Astrocyte (in vitro differentiated cells and primary cell): ENCODE measurements at regions not wholly inside any gene's neighbourhood (a gene's known extent, or its start where the extent isn't known, plus 50 kb on each side); places are given as distances from the start of the nearest gene placed in this dataset.
A peak's percentile ranks its signal among the peaks of the same experiment; 100 is the strongest.

Experiments used
- DNase-seq: peaks from one replicate; pipeline ENCODE4 v3.0.0-alpha.2; 2010; ENCODE audit warnings: low read depth
- FAIRE-seq: peaks from 2 replicates; lab custom pipeline; 2011; peaks lifted over from hg19 to GRCh38; lab: Jason Lieb, UNC
- H2AFZ ChIP-seq: 2 replicates; pipeline ENCODE4 v1.6.0; 2012; ENCODE audit warnings: low read depth, low read length, inconsistent platforms
- H3K27ac ChIP-seq: 2 replicates; pipeline ENCODE4 v1.5.1; 2011; ENCODE audit warnings: low read depth, low read length, inconsistent platforms
- H3K27me3 ChIP-seq: 2 replicates; pipeline ENCODE4 v1.6.0; 2011; ENCODE audit warnings: low read length, inconsistent platforms; ENCODE audit not compliant: insufficient read depth
- H3K36me3 ChIP-seq: 2 replicates; pipeline ENCODE4 v1.5.1; 2011; ENCODE audit warnings: low read length, inconsistent platforms; ENCODE audit not compliant: insufficient read depth
- H3K4me1 ChIP-seq: 2 replicates; pipeline ENCODE4 v1.5.1; 2011; ENCODE audit warnings: low read length, inconsistent platforms; ENCODE audit not compliant: insufficient read depth
- H3K4me2 ChIP-seq: 2 replicates; pipeline ENCODE4 v1.6.0; 2012; ENCODE audit warnings: low read length, inconsistent platforms
- H3K4me3 ChIP-seq: 2 replicates; pipeline ENCODE4 v1.5.1; 2011; ENCODE audit warnings: low read depth, mild to moderate bottlenecking, low read length, inconsistent platforms; ENCODE audit not compliant: insufficient read depth
- H3K79me2 ChIP-seq: 2 replicates; pipeline ENCODE4 v1.6.0; 2012; ENCODE audit warnings: mild to moderate bottlenecking, low read length, inconsistent platforms; ENCODE audit not compliant: insufficient read depth
- H3K9ac ChIP-seq: 2 replicates; pipeline ENCODE4 v1.6.0; 2012; ENCODE audit warnings: mild to moderate bottlenecking, low read length, inconsistent platforms
- H3K9me3 ChIP-seq: 2 replicates; pipeline ENCODE4 v1.5.1; 2012; ENCODE audit warnings: low read depth, mild to moderate bottlenecking, low read length, inconsistent platforms; ENCODE audit not compliant: insufficient read depth
- H4K20me1 ChIP-seq: 2 replicates; pipeline ENCODE4 v1.6.0; 2012; ENCODE audit warnings: low read length, inconsistent platforms; ENCODE audit not compliant: insufficient read depth
- H3K27ac Mint-ChIP-seq: one replicate; pipeline ENCODE4 v1.8.0; 2021; ENCODE audit warnings: mild to moderate bottlenecking, mixed read lengths; ENCODE audit not compliant: unreplicated experiment
- H3K27me3 Mint-ChIP-seq: one replicate; pipeline ENCODE4 v1.8.0; 2021; ENCODE audit warnings: low read depth, mixed read lengths; ENCODE audit not compliant: unreplicated experiment
- H3K36me3 Mint-ChIP-seq: one replicate; pipeline ENCODE4 v1.8.0; 2021; ENCODE audit warnings: low read depth, mixed read lengths; ENCODE audit not compliant: unreplicated experiment
- H3K4me1 Mint-ChIP-seq: one replicate; pipeline ENCODE4 v1.8.0; 2021; ENCODE audit warnings: low read depth, mixed read lengths; ENCODE audit not compliant: unreplicated experiment
- H3K4me3 Mint-ChIP-seq: one replicate; pipeline ENCODE4 v1.8.0; 2021; ENCODE audit warnings: mild to moderate bottlenecking, moderate library complexity, mixed read lengths; ENCODE audit not compliant: unreplicated experiment
- H3K9me3 Mint-ChIP-seq: one replicate; pipeline ENCODE4 v1.8.0; 2021; ENCODE audit warnings: mild to moderate bottlenecking, mixed read lengths; ENCODE audit not compliant: unreplicated experiment
- CTCF ChIP-seq: IDR thresholded peaks from 2 replicates; pipeline ENCODE4 v1.5.1; 2011; ENCODE audit warnings: low read depth, mild to moderate bottlenecking, inconsistent platforms, low read length, moderate library complexity; ENCODE audit not compliant: insufficient read depth
- EZH2 ChIP-seq: IDR thresholded peaks from 2 replicates; pipeline ENCODE4 v1.6.1; 2012; ENCODE audit warnings: mild to moderate bottlenecking, low read length, inconsistent platforms; ENCODE audit not compliant: insufficient read depth

- Histone ChIP-seq H3K4me1 (no peaks in the 10 kb centered on the region), H3K4me3 (no peak overlapping the region), H3K27me3 (no peaks in the 10 kb centered on the region), H3K36me3 (no peaks in the 10 kb centered on the region), H3K9ac (no peak overlapping the region), H4K20me1 (no peaks in the 10 kb centered on the region), H3K4me2 (no peak overlapping the region), H3K27ac (no peak overlapping the region), H3K79me2 (no peaks in the 10 kb centered on the region), H2AFZ (no peak overlapping the region), H3K9me3 (no peaks in the 10 kb centered on the region)
- H3K4me1 Mint-ChIP-seq: no peaks in the 10 kb centered on the region
- FAIRE-seq (no peak), DNase-seq (peak; percentile 19)
- H3K27ac Mint-ChIP-seq: no peak overlapping the region
- no peaks in the 10 kb centered on the region for H3K36me3 Mint-ChIP-seq
- H3K9me3 Mint-ChIP-seq: no peaks in the 10 kb centered on the region
- TF ChIP-seq CTCF (no peak), EZH2 (no peak)
- H3K4me3 Mint-ChIP-seq: no peak overlapping the region
- no peaks in the 10 kb centered on the region for H3K27me3 Mint-ChIP-seq
Observed at GRCh38 chr13:37460166-37460565, 138.4 kb downstream of the POSTN start.

GRCh38 chr13:37457612-37458011 is 141.0 kb downstream of the POSTN start:
- Histone ChIP-seq H3K9me3 (no peaks in the 10 kb centered on the region), H3K27ac (no peak overlapping the region), H2AFZ (peak overlapping the region; percentile 15), H3K27me3 (no peaks in the 10 kb centered on the region), H3K36me3 (no peaks in the 10 kb centered on the region), H3K4me2 (no peak overlapping the region), H3K4me3 (no peak overlapping the region), H3K79me2 (no peaks in the 10 kb centered on the region), H4K20me1 (no peaks in the 10 kb centered on the region), H3K4me1 (no peaks in the 10 kb centered on the region), H3K9ac (no peak overlapping the region)
- Mint-ChIP-seq H3K27me3 (no peaks in the 10 kb centered on the region), H3K27ac (no peak overlapping the region), H3K4me1 (no peaks in the 10 kb centered on the region), H3K4me3 (no peak overlapping the region), H3K9me3 (peaks cover 2% of the 10 kb centered on the region), H3K36me3 (no peaks in the 10 kb centered on the region)
- no peak for TF ChIP-seq CTCF
- no peak for TF ChIP-seq EZH2
- FAIRE-seq: no peak
- DNase-seq: no peak

- no peaks in the 10 kb centered on the region for H3K4me1 ChIP-seq
- no peaks in the 10 kb centered on the region for H3K9me3 ChIP-seq
- Mint-ChIP-seq H3K4me1 (no peaks in the 10 kb centered on the region), H3K4me3 (no peak overlapping the region), H3K27ac (no peak overlapping the region), H3K36me3 (no peaks in the 10 kb centered on the region), H3K27me3 (no peaks in the 10 kb centered on the region), H3K9me3 (peaks cover 2% of the 10 kb centered on the region)
- no peak overlapping the region for H3K9ac ChIP-seq
- DNase-seq (no peak), FAIRE-seq (no peak)
- H3K27ac ChIP-seq: no peak overlapping the region
- H4K20me1 ChIP-seq: no peaks in the 10 kb centered on the region
- no peak overlapping the region for H3K4me3 ChIP-seq
- no peaks in the 10 kb centered on the region for H3K36me3 ChIP-seq
- H2AFZ ChIP-seq: no peak overlapping the region
- H3K27me3 ChIP-seq: no peaks in the 10 kb centered on the region
- TF ChIP-seq EZH2 (no peak), CTCF (no peak)
- no peaks in the 10 kb centered on the region for H3K79me2 ChIP-seq
- H3K4me2 ChIP-seq: no peak overlapping the region
Observed at GRCh38 chr13:37456506-37456905, 142.1 kb downstream of the POSTN start.
